Spleen (tissue), 7 donors: ENCODE measurements at regions not wholly inside any gene's neighbourhood (a gene's known extent, or its start where the extent isn't known, plus 50 kb on each side); places are given as distances from the start of the nearest gene placed in this dataset.

ENCODE experiments used
- CTCF ChIP-seq, 11 experiments: fragments of 200-600 bp in 7 of 11; fragments of 450-650 bp in 4 of 11; sonication (generic) in 4 of 11; IDR thresholded peaks in 8 of 11; conservative IDR thresholded peaks in 3 of 11; 1 replicate in 7 of 11; 2 replicates in 4 of 11; pipeline versions ENCODE4 v1.4.0 to v1.8.0; 2016 to 2021; ENCODE audit warnings: antibody characterized with exemption in 11 of 11, inconsistent platforms in 4 of 11, mild to moderate bottlenecking in 1 of 11
- POLR2A ChIP-seq, 3 donors: fragments of 450-650 bp; IDR thresholded peaks; one replicate each; pipeline ENCODE4 v1.5.1; 2017; ENCODE audit warnings: antibody characterized with exemption in 3 of 3, mild to moderate bottlenecking in 1 of 3
- POLR2AphosphoS5 ChIP-seq, 3 donors: sonication (generic); formaldehyde crosslinking; IDR thresholded peaks; one replicate each; pipeline ENCODE4 v1.5.1; 2017; ENCODE audit warnings: antibody characterized with exemption in 3 of 3
- donor health status: DM: no; HTN: no; CAD: no; lungs with moderate emphysema.
- donor health status: DM: no; HTN: no; CAD: no.
- donor health status: DM: no; HTN: no; CAD: no.

- TF ChIP-seq POLR2A (IDR thresholded peaks at IDR 0.05) (no peak), CTCF (IDR thresholded peaks at IDR 0.05 in 8 of 11, conservative IDR thresholded peaks at IDR 0.05 in 3 of 11) (no peak), POLR2AphosphoS5 (IDR thresholded peaks at IDR 0.05) (no peak)
Measured at GRCh38 chr1:217364220-217364619, 266.7 kb downstream of the GPATCH2 start.
